Esophagus squamous epithelium (tissue), 5 donors: ENCODE measurements at regions not wholly inside any gene's neighbourhood (a gene's known extent, or its start where the extent isn't known, plus 50 kb on each side); places are given as distances from the start of the nearest gene placed in this dataset.

Source experiments
- DNase-seq: peaks from one replicate; lab custom pipeline; 2025; lab: John Stamatoyannopoulos, UW
- H3K27ac ChIP-seq, 4 donors: fragments of 200-600 bp; sonication (generic); one replicate each; pipeline ENCODE4 v1.5.1; 2016 to 2019; ENCODE audit warnings: mild to moderate bottlenecking in 1 of 4
- H3K27me3 ChIP-seq, 4 donors: fragments of 200-600 bp; sonication (generic); 1 replicate in 3 of 4; 2 replicates in 1 of 4; pipeline versions ENCODE4 v1.5.1 to v1.6.0; 2017 to 2021; ENCODE audit warnings: antibody characterized with exemption in 1 of 4
- H3K36me3 ChIP-seq, 3 donors: fragments of 200-600 bp; sonication (generic); one replicate each; pipeline ENCODE4 v1.5.1; 2016 to 2019
- H3K4me1 ChIP-seq, 3 donors: fragments of 200-600 bp; sonication (generic); one replicate each; pipeline ENCODE4 v1.5.1; 2017 to 2019
- H3K4me3 ChIP-seq, 4 donors: fragments of 200-600 bp; sonication (generic); 1 replicate in 3 of 4; 2 replicates in 1 of 4; pipeline ENCODE4 v1.5.1; 2016 to 2019; ENCODE audit warnings: mild to moderate bottlenecking in 2 of 4, moderate library complexity in 1 of 4
- H3K9me3 ChIP-seq, 3 donors: fragments of 200-600 bp; sonication (generic); one replicate each; pipeline ENCODE4 v1.5.1; 2016 to 2019
- CTCF ChIP-seq, 6 experiments: fragments of 450-650 bp in 4 of 6; fragments of 200-600 bp in 2 of 6; sonication (generic) in 2 of 6; IDR thresholded peaks; one replicate each; pipeline ENCODE4 v1.5.1; 2016 to 2019; ENCODE audit warnings: antibody characterized with exemption in 6 of 6, mild to moderate bottlenecking in 4 of 6, moderate library complexity in 4 of 6
- POLR2A ChIP-seq, 4 donors: fragments of 450-650 bp; IDR thresholded peaks; one replicate each; pipeline ENCODE4 v1.6.1; 2017; ENCODE audit warnings: antibody characterized with exemption in 4 of 4, mild to moderate bottlenecking in 4 of 4, moderate library complexity in 3 of 4
- WGBS, 2 donors: methylation state at CpG; one replicate each; pipeline ENCODE4 v1.1.5; 2018; 5-methylcytosine and 5-hydroxymethylcytosine counted together
- intact Hi-C: fragments of 100-400 bp; cut with DNase I; formaldehyde crosslinking; loops from one replicate; pipeline ENCODE4 v1.15.0; 2022
- donor health status: DM: yes; HTN: yes; CAD: no.

GRCh38 chr12:93010461-93010860, 81.4 kb upstream of the EEA1 start:
- Histone ChIP-seq H3K27ac (no peak overlapping the region), H3K4me1 (peaks cover 0 to 4% (median 3%) of the 10 kb centered on the region in 3 donors), H3K27me3 (no peaks in the 10 kb centered on the region), H3K4me3 (no peak overlapping the region), H3K9me3 (no peaks in the 10 kb centered on the region), H3K36me3 (no peaks in the 10 kb centered on the region)
- TF ChIP-seq CTCF (IDR thresholded peaks at IDR 0.05) (no peak), POLR2A (IDR thresholded peaks at IDR 0.05) (no peak)
- 80 to 81% methylated on average over 2 of the region's 2 CpGs for WGBS, 2 donors
- intact Hi-C loops: no loop called here
- no peak for DNase-seq

GRCh38 chr12:93011100-93011499, 82.0 kb upstream of the EEA1 start:
- H3K36me3 ChIP-seq: no peaks in the 10 kb centered on the region
- intact Hi-C loops: no loop called here
- H3K27me3 ChIP-seq: no peaks in the 10 kb centered on the region
- H3K9me3 ChIP-seq: no peaks in the 10 kb centered on the region
- no peak overlapping the region for H3K4me3 ChIP-seq
- WGBS, 2 donors: 91 to 93% methylated on average over 6 to 9 of the region's 10 CpGs
- TF ChIP-seq CTCF (IDR thresholded peaks at IDR 0.05) (no peak), POLR2A (IDR thresholded peaks at IDR 0.05) (no peak)
- no peak overlapping the region for H3K27ac ChIP-seq
- DNase-seq: no peak
- peaks cover 3 to 11% (median 4%) of the 10 kb centered on the region in 3 donors for H3K4me1 ChIP-seq

- H3K36me3 ChIP-seq: no peaks in the 10 kb centered on the region
- no peaks in the 10 kb centered on the region for H3K27me3 ChIP-seq
- no peak for DNase-seq
- H3K4me3 ChIP-seq: no peak overlapping the region
- no peak for TF ChIP-seq CTCF (IDR thresholded peaks at IDR 0.05)
- TF ChIP-seq POLR2A (IDR thresholded peaks at IDR 0.05): no peak
- H3K27ac ChIP-seq: peak overlapping the region; percentile 16 to 63 (median 42)
- intact Hi-C loops: no loop called here
- peaks cover 3 to 46% (median 14%) of the 10 kb centered on the region in 3 donors for H3K4me1 ChIP-seq
- 41 to 43% methylated on average over 4 of the region's 4 CpGs for WGBS, 2 donors
- no peaks in the 10 kb centered on the region for H3K9me3 ChIP-seq
Measured at GRCh38 chr12:93015871-93016751, 87.0 kb upstream of the EEA1 start.

DNA sequence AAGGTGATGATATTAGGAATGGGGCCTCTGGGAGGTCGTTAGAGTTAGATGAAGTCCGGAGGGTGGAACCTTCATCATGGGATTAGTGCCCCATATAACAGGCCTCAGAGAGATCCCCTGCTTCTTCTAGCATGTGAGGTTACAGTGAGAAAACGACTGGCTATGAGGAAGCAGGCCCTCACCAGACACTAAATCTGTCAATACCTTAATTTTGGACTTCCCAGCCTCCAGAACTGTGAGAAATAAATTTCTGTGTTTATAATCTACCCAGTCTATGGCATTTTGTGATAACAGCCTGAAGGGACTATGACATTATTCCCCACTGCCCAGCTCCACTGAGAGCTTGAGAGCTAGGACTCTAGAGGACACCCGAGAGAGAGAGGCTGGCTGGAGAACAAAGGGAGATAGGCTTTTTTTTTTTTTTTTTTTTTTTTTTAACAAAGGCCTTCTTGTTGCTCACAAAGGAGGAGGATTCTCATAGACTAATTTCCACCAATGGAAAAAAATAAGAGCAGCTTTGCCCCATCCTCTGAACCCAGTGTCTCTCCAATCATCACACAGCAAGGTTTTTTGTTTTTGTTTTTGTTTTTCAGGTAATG, 87.8 kb upstream of the EEA1 start:
- 66 to 73% methylated on average over 4 of the region's 4 CpGs for WGBS, 2 donors
- intact Hi-C loops: no loop called here
- no peak overlapping the region for H3K4me3 ChIP-seq
- no peak for DNase-seq
- H3K27me3 ChIP-seq: no peaks in the 10 kb centered on the region
- TF ChIP-seq POLR2A (IDR thresholded peaks at IDR 0.05): no peak
- TF ChIP-seq CTCF (IDR thresholded peaks at IDR 0.05): no peak
- no peaks in the 10 kb centered on the region for H3K9me3 ChIP-seq
- H3K36me3 ChIP-seq: no peaks in the 10 kb centered on the region
- H3K27ac ChIP-seq: peak overlapping the region in 3 of 4 donors; percentile 31 to 63 (median 54)
- H3K4me1 ChIP-seq: peaks cover 3 to 52% (median 14%) of the 10 kb centered on the region in 3 donors

GRCh38 chr12:93018610-93019009, 89.5 kb upstream of the EEA1 start:
- Histone ChIP-seq H3K36me3 (no peaks in the 10 kb centered on the region), H3K4me3 (no peak overlapping the region), H3K27me3 (no peaks in the 10 kb centered on the region), H3K27ac (no peak overlapping the region), H3K4me1 (peaks cover 3 to 52% (median 14%) of the 10 kb centered on the region in 3 donors), H3K9me3 (no peaks in the 10 kb centered on the region)
- intact Hi-C loops: no loop called here
- no peak for DNase-seq
- WGBS, 2 donors: 87 to 88% methylated on average over 2 of the region's 2 CpGs
- TF ChIP-seq CTCF (IDR thresholded peaks at IDR 0.05) (no peak), POLR2A (IDR thresholded peaks at IDR 0.05) (no peak)
